ENCODE measurements at regions not wholly inside any gene's neighbourhood (a gene's known extent, or its start where the extent isn't known, plus 50 kb on each side); places are given as distances from the start of the nearest gene placed in this dataset.
"Not testable (repeated sequence)": the region's sequence is repeated elsewhere in the genome, so short reads cannot be mapped to it uniquely, and the experiment has no call there.

DNA sequence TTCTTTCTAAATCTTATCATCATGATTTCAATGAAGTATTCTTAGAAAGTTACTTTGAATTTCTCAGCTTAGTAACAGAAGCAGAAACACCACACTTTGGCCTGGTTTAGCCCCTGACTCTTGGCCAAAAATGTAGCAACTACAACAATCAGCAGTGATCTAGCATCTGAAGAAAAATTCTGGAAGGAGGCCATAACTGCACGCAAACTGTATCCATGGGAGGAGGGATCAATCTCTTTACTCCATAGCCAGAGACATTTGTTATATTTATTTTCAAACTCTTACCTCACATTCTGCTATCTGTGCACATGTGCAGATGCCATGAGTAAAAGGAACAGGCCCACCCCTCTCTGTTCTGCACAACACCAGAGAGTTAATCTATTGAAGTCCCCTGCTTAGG, 251.0 kb upstream of the P2RY1 start:
- DNase-seq = no peak

DNA sequence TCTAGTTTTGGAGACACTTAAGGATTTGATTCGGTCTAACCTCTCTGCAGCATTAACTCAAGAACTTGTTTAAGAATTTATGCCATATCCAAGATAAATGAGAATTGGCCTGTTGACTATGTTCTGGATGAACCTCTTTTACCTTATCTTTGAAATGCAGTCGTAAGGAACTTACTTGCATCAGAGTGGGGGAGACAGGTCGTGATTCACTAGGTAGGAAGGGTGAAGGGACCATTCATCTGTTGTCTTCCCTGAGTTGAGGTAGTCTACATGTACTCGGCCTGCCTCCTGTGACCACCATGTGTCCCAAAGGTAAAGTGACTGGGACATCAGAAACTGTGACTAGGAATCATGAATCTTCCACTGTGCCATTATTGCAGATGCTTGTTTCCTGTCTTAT, 248.0 kb upstream of the P2RY1 start:
- no peak for DNase-seq

DNA sequence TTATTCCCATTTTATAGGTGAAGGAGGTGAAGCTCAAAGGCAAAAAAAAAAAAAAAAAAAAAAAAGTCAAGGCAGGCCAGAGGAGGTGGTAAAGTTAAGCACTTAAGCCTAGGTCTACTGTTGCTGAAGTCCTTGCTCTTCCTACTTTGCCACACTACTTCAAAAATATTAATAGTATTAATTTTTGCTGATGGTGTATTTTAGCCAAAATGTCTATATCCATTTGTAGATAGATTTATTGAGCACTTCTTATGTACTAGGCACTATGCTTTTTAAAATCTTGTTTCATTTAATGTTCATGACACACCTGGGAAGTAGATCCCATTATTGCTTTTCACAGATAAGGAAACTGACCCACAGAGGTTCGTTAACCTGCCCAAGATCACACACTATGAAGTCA, 247.1 kb upstream of the P2RY1 start:
- no peak for DNase-seq

DNA sequence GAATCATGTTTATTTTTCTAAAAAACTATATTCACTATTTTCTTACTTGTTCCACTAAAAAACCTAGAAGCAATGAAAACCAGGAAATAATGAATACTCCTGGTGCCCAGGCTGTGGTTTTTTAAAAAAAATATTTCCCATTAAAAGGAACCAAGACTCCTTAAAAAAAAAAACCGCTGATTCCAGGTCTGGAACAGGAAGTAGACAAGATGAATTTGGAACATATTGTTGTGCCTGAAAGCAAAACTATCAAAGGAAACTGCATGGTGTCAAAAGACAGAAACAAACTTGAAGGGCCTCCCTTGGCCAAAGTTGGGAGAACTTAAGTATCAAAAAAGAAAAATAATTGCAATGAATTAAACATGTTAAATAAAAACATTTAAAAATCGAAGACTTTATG, 245.3 kb upstream of the P2RY1 start:
- DNase-seq = no peak

DNA sequence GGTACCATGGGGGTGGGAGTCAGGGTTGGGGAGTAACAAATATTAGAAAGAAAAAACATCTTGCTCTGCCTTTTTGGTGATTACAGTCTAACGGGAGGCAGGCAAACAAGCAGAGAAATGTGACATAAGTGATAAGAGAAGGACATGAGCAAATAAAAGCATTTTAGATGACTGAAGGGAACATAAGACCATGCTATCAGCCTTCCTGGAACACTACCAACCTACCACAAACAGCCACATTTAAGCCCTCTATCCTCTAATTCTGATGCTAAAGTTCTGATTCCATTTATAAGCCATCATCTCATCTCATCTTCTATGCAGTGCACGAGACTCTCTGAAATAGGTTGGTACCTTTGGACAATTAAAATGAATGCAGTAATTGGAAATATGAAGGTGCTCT, 243.4 kb upstream of the P2RY1 start:
- no peak for DNase-seq

DNA sequence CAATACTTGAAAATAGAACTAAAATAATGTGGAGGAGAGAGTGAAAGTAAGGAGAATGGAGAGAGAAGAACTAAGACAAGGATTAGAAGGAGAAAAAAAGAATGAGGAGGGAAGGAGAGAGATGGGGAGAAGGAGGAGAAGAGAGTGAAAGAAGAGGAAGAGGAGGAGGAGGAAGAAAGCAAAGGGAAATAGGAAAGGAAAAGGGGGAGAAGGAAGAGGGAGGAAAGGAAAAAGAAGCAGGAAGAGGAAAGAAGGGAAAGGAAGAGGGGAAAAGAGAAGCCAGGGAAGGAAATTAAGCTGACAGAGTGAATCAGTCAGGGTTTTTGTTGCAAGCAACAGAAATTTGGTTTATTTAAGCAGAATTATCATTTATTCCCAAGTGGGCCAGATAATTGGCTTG, 241.7 kb upstream of the P2RY1 start:
- DNase-seq = no peak

DNA sequence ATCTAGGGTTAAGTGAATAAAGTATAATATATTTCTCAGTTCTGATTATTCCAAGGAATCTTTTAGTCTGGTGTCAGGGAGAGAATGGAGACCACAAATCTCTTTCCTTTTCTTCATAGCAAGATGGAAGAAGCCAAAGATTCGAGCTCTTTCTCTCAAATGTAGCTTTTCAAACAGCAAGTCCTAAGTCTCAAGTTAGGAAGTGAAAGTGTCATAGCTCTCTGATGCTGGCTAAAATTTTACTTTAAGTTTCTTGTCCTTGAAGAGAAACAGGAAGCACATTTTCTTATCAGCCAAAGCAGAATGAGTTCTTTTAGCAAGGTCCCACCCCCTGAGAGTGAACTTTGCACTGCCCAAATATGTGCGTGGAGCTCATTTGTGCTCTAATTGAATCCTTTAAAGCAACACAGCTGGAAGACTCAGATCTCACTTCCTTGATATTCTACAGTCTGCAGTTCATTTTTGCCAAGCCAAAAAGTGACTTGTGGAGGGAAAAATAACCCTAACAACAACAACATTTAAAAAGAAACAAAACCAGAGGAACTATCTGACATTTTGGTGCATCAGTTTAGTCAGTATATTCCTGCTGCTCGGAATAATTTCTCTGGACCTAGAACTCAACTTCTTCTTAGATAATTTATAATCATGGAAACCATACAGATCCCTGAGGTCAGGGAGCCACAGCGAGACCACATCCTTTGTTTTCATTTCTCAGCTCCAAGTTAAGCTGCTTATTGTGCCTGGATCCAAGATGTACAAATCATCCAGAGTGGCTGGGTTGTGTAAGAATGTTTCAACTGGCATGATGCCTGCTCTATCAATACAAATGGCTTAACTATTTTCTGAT, 238.7 kb upstream of the P2RY1 start:
- no peak for DNase-seq

DNA sequence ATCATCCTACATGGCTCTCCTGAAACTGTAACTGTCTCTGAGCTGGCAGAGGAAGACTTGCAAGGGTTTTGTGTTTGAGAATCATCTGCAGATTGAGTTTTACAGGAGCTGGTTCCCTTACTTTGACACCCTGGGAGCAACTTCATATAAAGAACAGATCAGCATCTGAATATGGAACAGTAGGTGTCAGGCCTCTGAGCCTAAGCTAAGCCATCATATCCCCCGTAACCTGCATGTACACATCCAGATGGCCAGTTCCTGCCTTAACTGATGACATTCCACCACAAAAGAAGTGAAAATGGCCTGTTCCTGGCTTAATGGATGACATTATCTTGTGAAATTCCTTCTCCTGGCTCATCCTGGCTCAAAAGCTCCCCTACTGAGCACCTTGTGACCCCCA, 238.1 kb upstream of the P2RY1 start:
- not testable (repeated sequence) for DNase-seq

DNA sequence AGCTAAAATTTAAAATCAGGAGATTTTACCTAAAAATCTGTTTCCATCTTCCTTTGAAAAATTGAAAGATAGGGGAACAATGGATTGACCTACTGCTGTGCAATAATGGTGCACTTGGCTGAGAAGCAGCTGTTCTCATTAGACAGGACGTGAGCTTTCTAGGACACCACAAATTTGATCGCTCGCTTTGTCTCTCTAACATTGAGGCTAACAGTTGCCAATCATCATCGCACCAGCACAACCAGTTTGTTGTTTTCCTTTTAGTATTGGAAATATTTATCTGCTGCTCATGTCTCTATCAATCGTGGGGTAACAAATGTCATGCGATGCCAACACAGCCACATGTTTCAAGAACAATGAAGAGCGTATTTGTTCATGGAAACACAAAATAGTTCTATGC, 228.8 kb upstream of the P2RY1 start:
- DNase-seq = no peak

DNA sequence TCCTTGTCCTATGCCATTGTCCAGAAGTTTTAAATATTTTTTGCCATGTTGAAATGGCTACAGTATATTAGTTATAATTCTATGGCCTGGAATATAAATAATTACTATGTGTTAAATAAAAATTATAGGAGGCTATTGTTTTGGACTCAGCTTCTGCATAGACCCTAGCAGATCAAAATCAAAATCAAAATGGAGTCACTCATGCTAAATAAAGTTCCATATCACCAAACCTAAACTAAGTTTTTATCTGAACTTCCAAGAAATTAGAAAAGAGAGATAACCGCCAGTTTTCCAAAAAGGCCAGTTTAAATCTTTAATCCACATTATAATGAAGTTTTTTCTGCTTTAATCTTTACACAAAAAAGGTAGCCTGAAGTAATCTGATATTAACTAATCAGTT, 227.8 kb upstream of the P2RY1 start:
- no peak for DNase-seq

DNA sequence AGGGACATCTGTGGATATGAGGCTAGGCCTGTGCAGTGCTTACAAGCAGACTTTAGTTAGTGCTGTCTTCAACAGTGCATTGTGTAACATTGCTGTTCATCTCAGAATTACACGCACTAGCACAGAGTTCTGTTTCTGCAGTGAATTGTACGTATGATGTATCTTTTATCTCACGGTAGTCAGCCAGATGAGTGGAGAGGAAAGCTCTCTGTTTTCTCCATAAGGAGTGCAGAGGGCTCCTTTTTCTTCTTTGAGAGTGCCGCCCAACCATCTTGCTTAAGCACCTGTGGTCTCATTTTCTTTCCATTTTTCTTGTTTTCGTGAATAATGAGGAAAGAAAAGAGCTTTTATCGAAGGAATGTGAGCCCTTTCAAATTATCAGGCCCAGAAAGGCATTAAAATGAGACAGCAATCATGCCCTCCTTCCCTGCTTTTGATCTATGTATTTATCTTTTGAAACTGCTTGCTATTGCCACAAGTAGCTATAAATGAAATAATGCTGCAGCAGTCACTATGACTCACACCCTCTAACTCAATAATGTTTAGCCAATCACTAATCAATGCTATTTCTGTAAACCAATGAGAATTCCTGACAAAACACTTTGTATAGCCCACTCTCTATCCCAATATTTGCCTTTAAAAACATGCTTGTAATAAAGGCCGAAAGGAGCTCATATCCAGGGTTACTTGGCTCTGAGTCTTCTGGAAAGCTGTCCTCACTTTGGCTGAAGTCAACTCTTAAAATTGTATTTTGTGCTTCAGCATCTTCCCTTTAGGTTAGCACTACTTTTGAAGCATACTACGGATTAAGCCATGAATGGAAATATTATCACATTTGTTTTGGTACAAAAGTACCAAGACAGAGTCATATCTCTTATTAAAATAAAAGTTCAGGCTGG, 226.0 kb upstream of the P2RY1 start:
- no peak for DNase-seq

DNA sequence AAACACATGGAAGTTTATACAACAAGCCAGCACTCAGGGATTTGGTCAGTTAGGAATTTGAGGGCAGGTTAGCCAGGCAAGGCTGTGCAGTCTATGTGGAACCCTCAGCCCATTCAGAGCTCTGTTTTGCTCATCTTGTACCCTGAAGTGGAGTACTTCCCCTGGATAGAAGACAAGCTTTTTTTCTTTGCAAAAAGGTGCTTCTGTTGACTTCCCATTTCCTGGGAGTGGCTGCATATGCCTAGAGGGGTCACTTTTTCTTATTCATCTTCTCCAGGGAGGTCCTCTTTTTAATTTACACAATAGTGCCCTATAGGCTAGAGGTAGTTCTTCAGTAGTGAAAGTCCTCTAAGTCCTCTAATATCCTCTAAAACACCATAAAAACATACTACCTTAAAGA, 225.0 kb upstream of the P2RY1 start:
- DNase-seq = no peak

DNA sequence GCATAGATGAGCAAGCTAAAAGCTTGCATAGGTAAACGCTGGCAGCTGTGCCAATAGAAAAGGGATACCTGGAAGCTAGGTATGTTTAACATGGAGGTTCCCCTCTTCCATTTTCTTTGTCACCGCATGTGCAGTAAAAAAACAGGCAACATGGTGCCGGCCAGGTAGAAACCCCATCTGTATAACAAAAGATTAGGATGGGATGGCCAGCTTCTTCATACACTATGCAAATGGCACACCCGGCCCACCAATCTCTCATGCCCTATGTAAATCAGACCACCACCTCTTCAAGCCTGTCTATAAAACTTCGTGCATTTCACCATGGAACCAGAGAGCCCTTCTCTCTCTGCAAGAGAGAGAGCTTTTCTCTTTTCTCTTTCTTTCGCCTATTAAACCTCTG, 224.3 kb upstream of the P2RY1 start:
- DNase-seq = no peak

DNA sequence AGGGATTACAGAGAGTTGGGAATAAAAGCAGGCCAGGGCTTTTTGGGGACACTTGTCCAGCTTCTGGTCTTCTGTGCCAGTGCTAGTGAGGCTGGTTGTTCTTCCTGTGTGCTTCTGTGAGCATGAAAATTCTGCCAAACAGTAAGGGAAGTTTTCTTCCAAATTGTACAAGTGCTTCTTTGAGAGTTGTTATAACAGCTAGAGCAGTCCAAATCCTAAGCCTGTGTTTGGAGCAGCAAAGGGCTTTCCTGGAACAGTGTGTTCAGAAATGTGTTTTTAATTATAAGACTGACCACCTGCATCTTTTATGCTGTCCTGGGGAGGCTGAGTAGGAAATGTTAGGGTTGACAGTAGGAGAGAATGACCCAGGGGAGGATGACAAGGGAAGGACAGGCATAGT, 223.0 kb upstream of the P2RY1 start:
- DNase-seq = no peak

DNA sequence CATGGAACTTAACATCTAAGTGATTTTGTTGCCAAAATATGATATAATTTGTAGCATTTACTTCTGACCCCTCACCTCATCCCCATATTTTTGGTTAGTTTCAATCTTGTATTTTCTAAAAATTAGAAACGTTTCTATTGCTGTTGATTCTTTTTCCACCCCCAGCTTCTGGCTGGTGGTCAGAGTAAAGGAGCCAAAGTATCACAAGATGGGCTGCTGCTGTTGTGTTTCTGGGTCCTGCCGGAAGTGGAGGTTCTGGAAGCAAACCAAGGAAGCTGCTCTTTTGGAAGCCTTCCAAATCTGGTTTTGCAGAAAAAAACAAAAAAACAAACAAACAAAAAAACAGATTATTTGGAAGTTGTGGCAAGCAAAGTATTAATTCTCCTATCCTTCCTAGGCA, 221.1 kb upstream of the P2RY1 start:
- no peak for DNase-seq

DNA sequence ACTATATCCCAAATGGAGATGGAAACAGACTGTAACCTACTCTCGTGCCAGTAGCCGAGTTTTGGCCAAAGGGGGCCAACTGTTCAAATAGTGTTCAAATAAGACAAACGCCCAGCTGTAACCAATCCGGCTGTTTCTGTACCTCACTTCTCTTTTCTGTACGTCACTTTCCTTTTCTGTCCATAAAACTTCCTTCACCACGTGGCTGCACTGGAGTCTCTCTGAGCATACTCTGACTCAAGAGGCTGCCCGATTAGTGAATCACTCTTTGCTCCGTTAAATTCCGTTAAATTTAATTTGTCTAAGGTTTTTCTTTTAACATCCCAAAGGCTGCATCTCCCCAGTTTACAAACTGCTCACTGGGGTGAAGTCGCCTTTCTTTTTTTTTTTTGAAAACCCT, 219.2 kb upstream of the P2RY1 start:
- DNase-seq = no peak

DNA sequence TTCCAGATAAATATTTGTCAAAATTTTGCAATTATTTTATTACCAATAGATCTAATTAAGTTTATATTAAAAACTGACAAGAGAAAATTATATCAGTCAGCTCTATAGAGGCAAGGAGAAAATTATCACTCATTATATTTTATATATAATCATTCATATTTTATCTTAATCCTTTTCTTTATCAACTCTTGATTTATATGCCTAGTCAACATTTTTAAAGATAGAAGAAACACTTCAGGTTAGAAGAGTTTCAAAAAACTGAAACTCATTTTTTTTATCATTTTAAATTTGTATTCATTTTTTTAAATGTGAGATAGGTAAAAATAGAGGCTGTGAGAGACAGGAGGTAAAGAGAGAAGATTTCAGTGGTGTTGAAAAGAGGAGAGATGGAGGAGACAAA, 217.3 kb upstream of the P2RY1 start:
- DNase-seq = no peak

DNA sequence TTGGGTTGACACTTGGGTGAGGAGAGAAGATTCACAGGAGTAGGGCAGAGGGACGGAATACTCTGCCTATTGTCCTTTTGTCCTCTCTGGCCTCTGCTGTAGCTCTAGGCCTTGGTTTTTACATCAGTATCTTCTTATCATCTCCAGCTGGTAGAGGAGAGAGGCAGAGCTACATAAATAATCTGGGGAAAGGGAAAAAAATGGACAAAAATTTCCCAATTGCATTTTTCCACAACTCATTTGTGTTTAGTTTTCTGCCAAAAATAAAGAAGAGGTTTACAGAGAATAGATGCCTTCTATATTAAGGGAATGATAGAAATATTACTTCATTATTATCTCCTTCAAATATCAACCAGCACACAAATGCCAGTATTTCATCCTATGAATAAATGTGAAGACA, 216.4 kb upstream of the P2RY1 start:
- DNase-seq = no peak

DNA sequence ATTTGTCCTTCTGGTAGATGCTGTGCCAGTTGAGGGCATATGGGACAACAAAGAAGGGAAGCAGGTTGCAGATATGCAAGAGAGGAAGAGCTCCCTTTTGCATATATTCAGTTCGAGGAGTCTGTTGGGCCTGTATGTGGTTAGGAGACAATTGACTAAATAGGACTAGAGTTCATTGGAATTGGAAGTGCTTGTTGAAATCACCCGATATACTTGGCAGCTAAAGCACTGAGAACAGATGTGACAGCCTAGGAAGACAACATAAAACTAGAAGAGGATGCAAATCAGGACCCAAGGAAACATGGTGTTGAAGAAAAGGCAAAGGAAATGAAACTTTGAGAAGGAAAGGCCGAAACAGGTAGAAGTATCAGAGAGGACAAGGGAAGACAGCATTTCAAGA, 215.2 kb upstream of the P2RY1 start:
- no peak for DNase-seq

DNA sequence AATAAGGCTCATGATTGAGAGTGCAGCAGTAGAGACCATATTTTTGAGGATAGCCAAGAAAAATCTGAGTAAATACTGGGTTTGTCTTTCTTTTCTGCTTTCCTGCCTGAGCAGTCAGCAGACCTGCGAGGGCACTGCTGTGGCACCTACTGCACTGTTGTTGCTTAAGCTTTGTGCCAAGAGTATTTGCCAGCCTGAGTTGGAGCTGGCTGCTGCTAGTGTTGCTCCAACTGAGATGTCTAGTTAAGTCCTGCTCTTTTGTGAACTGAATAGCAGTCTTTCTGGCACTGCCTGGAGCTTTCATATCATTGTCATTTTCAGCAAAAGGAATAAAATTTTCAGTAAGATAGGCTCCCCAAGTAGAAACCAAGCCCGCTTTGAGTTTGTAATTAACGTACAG, 214.5 kb upstream of the P2RY1 start:
- no peak for DNase-seq

DNA sequence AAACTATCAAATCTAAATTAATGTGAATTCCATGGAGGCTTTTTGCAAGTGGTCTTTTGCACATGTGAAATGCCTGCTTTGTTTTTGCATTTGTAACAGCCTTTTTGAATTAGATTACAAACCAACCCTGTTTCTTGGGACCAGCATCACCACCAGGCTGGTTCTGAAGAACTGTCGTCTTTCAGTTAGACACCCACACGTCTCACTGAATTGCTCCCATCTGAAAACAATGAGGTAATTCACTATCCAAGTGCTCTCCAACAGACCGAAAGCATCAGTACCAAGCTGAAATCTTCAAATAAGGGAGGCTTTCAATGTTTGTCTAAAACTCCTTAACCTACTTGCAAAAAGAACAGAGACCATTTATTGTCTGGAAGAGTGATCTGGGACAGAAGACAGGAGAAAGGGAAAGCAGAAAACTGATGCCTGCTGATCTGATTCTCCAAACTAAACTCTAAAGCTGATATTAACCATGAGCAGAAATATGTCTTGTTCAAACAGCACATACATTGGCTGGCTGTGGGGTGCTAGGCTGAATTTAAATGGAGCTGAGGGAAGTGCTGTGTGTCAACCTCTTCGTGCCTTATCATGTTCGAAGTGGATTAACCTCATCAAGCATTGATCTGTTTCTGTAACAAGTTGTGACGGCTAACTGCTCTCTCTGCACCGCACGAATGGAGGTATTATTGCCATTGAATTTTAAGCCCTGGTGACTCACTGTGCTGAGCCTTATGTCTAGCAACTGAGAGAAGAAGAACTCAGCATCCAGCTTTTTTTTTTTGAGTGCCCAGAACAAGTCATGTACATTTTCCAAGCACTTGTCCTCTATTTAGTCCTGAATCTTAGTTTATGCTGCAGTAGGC, 213.7 kb upstream of the P2RY1 start:
- no peak for DNase-seq

DNA sequence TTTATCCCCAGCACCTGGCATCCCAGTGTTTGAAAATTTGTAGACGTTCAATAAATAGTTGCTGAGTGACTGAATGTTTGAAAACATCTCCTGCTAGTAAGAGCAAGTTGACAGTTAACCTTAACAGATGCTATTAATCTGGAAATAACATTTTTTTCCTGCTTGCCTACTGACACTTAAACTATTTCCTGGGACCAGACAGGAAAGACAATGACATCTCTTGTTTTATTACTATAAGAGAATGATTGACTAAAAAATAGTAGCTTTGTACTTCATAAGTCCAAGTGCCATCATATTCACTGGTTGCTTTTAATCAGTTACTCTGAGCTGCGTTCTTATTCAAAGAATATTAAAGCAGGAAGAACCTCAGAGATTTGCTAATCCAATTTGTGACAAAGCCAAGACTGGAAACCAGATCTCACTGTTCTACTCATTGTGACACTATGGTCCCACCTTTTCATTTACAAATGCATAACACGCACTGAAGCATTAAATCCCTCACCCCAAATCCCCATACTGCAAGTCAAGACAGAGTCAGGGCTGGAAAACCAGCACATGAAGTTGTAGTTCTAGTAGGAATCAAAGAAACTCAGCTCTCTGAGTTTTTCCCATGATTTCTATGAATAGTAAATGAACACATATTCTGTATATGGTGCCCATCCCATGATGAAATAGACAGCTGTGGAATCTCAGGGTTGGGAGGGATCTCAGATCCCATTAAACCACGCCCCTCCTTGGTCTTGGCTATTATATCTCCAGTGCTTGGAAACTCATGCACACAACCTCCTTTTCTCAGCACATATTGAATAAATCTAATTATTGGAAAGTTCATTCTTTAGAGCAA, 212.7 kb upstream of the P2RY1 start:
- no peak for DNase-seq

DNA sequence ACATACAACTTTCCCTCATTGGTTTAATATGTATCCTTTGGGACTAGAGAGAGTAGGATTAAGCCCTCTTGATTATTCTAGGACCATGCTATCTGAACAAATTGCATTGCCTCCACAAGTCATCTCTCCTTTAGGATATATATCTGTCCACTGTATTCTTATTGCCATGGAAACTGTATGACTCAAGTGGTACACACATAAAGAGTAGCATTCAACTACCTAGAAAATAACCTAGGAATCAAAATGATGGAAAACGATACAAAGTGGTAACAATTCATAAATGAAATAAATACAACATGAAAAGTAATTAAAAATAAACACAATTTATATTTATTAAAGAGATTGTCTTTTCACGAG, 212.1 kb upstream of the P2RY1 start:
- no peak for DNase-seq

All from NCI-H1092 treated with DMSO at 0.1 percent for 48 hours (cell line).